Right cardiac atrium (tissue), 5 donors: ENCODE measurements at regions not wholly inside any gene's neighbourhood (a gene's known extent, or its start where the extent isn't known, plus 50 kb on each side); places are given as distances from the start of the nearest gene placed in this dataset.

ENCODE experiments used
- ATAC-seq, 2 donors: fragments of 200-7000 bp; cut with Tn5 transposase; one replicate each; pipeline versions ENCODE4 v1.8.0 to v1.9.1; 2020; ENCODE audit warnings: moderate library complexity in 2 of 2, mild to moderate bottlenecking in 1 of 2
- DNase-seq, 3 donors: peaks; one replicate each; pipeline ENCODE4 v3.0.0-alpha.2; 2020
- H3K27ac ChIP-seq: one replicate; pipeline ENCODE4 v1.5.1; 2013; ENCODE audit warnings: mild to moderate bottlenecking, low read length, control low read depth, moderate library complexity
- H3K27me3 ChIP-seq: one replicate; pipeline ENCODE4 v1.6.1; 2013; ENCODE audit not compliant: control insufficient read depth, insufficient read depth
- H3K4me1 ChIP-seq: one replicate; pipeline ENCODE4 v1.6.1; 2013; ENCODE audit warnings: low read length; ENCODE audit not compliant: control insufficient read depth, insufficient read depth
- H3K4me3 ChIP-seq: one replicate; pipeline ENCODE4 v1.5.1; 2013; ENCODE audit warnings: low read length, control low read depth
- H3K9me3 ChIP-seq: one replicate; pipeline ENCODE4 v1.6.1; 2013; ENCODE audit warnings: low read length; ENCODE audit not compliant: control insufficient read depth
- WGBS: extraction: QIAGEN DNeasy Blood & Tissue Kit; methylation state at CpG from one replicate; pipeline ENCODE4 v1.1.7; 2013; 5-methylcytosine and 5-hydroxymethylcytosine counted together
- intact Hi-C, 4 donors: fragments of 100-400 bp; cut with DNase I; formaldehyde crosslinking; loops; one replicate each; pipeline versions ENCODE4 v1.11.0 to v1.14.0; 2022 to 2023
- donor health status: healthy with polysubstance abuse.
- donor health status: DM: no; HTN: yes; CAD: no.
- donor health status: DM: no; HTN: no; CAD: no.
- donor health status: DM: no; HTN: yes; CAD: no; lungs with severe emphysema.
- donor health status: DM: yes; HTN: yes; CAD: no.

DNA sequence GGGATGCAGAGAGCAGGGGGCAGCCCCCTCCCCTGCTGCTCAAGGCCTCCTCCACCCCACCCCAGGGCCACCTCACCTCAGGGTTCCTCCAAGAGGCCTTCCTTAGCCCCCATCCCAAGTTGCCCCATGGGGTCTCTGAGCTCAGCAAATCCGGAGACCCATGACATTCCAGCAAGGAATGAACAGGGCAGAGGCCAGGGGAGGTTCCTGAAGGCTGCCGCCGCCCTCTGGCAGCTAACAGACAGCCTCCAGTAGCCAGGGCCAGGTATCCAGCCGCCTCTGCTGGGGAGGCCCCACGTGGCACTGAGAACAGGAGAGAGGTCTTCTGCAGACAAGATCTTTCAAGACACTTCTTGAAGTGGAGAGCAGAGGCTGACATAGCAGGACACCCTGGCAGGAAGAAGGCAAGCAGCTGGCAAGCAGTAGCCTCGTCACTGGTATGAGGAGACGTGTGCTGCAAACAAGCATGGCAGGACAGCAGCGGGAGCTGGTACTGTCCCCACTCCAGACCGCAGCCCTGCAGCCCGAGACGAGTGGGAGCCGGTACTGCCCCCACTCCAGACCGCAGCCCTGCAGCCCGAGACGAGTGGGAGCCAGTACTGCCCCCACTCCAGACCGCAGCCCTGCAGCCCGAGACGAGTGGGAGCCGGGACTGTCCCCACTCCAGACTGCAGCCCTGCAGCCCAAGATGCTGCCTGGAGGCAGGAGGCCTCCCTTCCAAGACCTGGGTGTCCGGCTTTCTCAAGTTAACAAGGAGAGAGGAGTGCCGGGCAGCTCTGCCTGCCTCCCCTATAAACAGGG is 190.6 kb downstream of the IGLL1 start:
- H3K27me3 ChIP-seq: no peaks in the 10 kb centered on the region
- intact Hi-C loops: loop anchor here in 3 of 4 donors (5.0 to 10.0 kb wide), 6 partner anchors 75 to 435 kb away; no protein-coding TSS in a partner anchor
- no peak overlapping the region for H3K27ac ChIP-seq
- H3K4me3 ChIP-seq: no peak overlapping the region
- H3K4me1 ChIP-seq: no peaks in the 10 kb centered on the region
- ATAC-seq (no peak), DNase-seq (no peak)
- H3K9me3 ChIP-seq: no peaks in the 10 kb centered on the region
- 64% methylated on average over 21 of the region's 21 CpGs for WGBS

DNA sequence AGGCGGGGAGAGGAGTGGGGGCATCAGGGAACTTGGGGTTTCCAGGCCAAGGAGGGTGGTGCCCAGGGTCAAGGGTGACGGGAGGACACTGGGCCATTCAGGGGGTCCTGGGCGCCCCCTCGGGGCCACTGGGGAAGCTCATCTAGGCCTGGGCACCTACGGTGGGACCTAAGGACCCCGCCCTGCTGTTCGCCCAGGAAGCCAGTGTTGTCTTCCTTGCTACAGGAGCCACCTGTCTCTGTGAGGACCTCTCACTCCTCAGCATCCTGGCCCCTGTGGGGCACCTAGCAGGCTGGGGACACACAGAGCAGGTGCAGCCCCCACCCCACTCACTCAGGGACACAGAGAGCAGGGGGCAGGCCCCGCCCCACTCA is 191.6 kb downstream of the IGLL1 start:
- Histone ChIP-seq H3K4me1 (no peaks in the 10 kb centered on the region), H3K27ac (no peak overlapping the region), H3K27me3 (no peaks in the 10 kb centered on the region), H3K9me3 (no peaks in the 10 kb centered on the region), H3K4me3 (no peak overlapping the region)
- peak in 1 of 3 donors; percentile 36 for DNase-seq
- WGBS: 89% methylated on average over 8 of the region's 8 CpGs
- intact Hi-C loops: loop anchor here in 2 of 4 donors (5.0 to 10.0 kb wide), 5 partner anchors 74 to 434 kb away; no protein-coding TSS in a partner anchor
- ATAC-seq: no peak

DNA sequence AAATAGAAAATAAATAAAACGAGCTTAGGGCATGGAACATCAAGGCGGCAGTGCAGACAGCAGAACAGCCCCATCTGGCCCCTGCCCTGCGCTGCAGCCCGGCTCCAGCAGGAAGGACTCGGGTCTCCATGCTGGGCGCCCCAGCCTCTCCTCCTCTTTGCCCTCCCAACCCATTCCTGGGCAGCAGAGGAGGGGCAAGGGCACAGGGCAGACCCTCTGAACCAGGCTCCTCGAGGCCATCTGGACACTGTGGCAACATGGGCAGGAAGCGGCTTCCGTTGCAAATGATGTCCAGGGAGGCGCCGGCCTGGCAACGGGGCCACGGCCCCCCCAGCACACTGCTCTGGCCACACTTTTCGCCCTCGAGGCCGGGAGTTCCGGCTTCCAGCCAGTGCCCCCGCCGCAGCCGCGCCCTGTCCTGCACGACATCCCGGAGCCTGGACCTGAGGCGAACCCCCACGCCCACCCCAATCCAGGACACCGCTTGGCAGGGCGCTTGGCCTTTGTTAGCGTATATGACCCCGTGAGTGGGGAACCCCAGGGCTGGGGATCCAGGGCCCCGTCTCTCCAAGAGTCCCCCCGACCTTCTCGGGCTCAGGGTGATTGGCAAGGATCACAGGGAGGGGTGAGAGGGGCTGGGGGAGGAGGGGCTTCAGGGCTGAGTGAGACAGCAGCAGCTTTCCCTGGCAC is 192.1 kb downstream of the IGLL1 start:
- Histone ChIP-seq H3K4me3 (no peak overlapping the region), H3K27me3 (no peaks in the 10 kb centered on the region), H3K9me3 (no peaks in the 10 kb centered on the region), H3K4me1 (no peaks in the 10 kb centered on the region), H3K27ac (no peak overlapping the region)
- intact Hi-C loops: loop anchor here in 2 of 4 donors (5.0 to 10.0 kb wide), 5 partner anchors 73 to 433 kb away; no protein-coding TSS in a partner anchor
- DNase-seq: no peak
- ATAC-seq: no peak
- WGBS: 76% methylated on average over 32 of the region's 32 CpGs

DNA sequence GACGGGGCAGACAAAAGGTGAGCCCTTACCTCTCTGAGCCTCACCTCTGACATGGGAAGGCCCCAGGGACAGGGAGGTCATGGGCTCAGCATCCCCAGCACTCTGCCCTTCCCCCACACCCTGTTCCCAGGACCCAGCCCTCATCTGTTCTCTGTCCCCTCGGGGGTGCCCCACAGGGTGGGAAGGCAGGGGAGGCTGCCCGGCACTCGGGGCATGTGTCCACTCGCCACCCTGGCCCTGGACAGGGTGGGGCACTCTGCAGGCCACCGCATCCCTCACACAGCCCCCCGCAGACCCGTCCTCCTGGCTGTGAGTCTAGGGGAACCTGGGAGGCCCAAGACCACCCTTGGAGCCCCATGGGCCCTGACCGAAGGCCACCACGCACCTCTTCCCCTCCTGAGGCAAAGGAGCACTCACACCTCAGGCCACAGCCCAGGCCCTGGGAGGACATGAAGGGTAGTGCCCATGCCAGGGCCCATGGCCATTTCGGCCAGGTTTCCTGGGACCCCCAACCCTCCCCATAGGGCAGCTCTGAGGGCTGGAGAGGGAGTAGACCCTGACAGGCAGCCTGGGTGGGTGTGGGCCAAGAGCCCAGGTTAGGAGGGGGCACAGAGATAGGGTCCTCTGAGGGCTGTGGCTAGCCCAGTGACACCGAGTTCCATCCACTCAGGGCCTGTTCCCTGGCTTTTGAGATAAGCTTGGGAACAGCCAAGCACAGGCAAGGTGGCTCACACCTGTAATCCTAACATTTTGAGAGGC is 193.1 kb downstream of the IGLL1 start:
- no peak overlapping the region for H3K27ac ChIP-seq
- no peaks in the 10 kb centered on the region for H3K27me3 ChIP-seq
- H3K4me3 ChIP-seq: no peak overlapping the region
- H3K4me1 ChIP-seq: no peaks in the 10 kb centered on the region
- intact Hi-C loops: loop anchor here in 2 of 4 donors (5.0 to 10.0 kb wide), 5 partner anchors 72 to 432 kb away; no protein-coding TSS in a partner anchor
- no peak for DNase-seq
- no peaks in the 10 kb centered on the region for H3K9me3 ChIP-seq
- 95% methylated on average over 12 of the region's 12 CpGs for WGBS
- no peak for ATAC-seq

DNA sequence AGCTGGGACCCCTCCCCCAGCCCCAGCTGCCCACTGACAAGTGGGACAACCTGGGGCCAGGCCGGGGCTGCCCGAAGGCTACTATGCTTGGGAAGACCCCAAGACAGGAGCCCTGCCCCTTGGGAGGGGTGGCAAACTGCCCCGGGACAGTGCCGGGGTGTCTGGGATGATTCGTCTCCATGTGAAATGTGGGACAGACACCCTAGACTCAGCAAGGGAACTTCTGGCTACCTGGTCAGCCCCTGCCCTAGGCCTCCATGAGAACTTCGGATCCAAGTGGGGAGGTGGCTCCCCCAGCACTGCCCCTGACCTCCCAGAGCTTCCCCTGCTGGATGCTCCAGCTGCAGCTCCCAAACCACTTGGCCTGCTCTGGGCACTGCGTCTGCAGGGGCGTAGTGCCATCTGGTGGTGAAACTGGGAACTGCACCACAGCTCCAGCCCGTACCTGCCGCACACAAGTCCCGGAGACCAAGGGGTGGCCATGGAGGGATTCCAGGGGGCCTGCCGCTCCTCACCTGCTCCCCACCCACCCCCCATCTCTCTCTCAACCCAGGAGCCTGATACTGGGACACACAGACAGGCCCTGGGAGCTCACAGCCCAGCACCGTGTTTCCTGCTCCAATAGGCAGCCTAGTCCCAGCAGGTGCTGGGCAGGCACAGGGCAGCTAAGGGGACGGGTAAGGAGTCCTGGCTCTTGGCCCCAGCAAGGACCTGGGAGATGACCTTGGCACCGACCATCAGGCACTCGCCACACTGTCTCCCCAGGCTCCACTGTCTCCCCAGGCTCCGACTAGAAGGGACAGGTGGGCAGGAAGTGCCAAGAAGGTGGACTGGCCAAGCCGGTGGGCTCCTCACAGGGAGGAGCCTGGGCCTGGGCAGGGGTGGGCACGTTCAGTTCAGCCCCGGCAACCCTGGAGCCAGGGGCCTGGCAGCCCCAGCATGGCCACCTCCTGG is 194.1 kb downstream of the IGLL1 start:
- no peaks in the 10 kb centered on the region for H3K27me3 ChIP-seq
- no peak overlapping the region for H3K4me3 ChIP-seq
- H3K27ac ChIP-seq: no peak overlapping the region
- H3K4me1 ChIP-seq: no peaks in the 10 kb centered on the region
- intact Hi-C loops: loop anchor here in 2 of 4 donors (5.0 to 10.0 kb wide), 5 partner anchors 71 to 431 kb away; no protein-coding TSS in a partner anchor
- H3K9me3 ChIP-seq: no peaks in the 10 kb centered on the region
- DNase-seq (peak; percentile 79 to 93 (median 92)), ATAC-seq (peak; percentile 77 to 82)
- 34% methylated on average over 20 of the region's 20 CpGs for WGBS

DNA sequence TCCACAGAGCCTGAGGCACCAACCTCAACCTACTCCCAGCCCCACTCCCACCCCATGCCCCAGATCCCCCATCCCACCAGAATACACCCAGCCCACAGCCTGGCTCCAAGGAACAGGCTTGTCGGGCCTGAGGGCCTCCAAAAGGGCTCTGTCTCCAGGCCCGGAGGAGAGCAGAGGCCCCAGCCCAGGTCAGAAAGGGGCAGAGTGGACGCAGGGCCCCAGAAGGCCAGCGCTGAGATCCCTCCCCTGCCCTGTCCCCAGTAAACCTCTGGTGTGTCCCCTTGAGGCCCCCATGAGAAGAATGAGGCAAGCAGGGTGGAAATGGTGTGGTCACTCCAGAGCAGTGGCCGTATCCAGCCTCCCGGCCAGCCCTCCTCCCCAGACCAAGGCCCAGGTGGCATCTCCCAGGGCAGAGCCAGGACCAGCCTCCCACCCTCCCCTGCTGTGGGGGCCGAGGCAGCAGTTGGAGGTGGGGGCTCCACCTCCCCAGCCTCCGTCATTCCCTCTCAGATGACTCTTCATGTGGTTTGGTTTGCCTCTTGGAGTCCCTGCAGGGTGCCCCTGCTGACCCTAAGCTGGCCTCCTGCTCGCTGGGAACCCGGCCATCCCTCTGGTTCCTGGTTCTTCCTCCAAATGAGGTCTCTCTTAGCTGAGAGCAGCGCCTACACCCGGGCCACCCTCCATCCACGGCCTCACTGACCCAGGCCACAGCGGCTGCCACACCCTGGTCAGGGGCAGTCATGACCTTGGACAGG is 195.0 kb downstream of the IGLL1 start:
- no peaks in the 10 kb centered on the region for H3K27me3 ChIP-seq
- H3K4me3 ChIP-seq: no peak overlapping the region
- intact Hi-C loops: loop anchor here in 2 of 4 donors (5.0 to 10.0 kb wide), 5 partner anchors 70 to 430 kb away; no protein-coding TSS in a partner anchor
- no peaks in the 10 kb centered on the region for H3K4me1 ChIP-seq
- H3K9me3 ChIP-seq: no peaks in the 10 kb centered on the region
- H3K27ac ChIP-seq: no peak overlapping the region
- 80% methylated on average over 14 of the region's 14 CpGs for WGBS
- ATAC-seq (peak in 1 of 2 donors; percentile 10), DNase-seq (peak in 1 of 3 donors; percentile 56)

DNA sequence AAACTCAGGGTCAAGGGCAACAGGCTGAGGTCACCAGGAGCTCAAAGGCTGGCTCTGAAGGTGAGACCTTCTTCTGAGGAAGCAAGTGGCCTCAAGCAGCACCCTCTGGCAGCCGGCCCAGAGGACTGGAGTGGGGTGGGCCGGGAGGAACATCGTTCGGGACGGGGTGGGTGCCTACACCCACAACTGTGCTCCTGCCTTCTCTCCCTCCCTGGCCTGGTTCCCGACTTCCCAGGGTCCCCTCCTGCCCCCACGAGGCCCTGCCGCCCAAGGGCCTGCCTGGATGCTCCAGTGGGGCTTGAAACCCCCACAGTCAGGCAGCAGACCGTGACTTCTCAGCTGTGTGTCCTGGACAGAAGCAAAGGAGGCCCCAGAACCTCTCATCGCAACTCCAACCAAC is 195.7 kb downstream of the IGLL1 start:
- peak in 1 of 3 donors; percentile 74 for DNase-seq
- WGBS: 53% methylated on average over 10 of the region's 10 CpGs

DNA sequence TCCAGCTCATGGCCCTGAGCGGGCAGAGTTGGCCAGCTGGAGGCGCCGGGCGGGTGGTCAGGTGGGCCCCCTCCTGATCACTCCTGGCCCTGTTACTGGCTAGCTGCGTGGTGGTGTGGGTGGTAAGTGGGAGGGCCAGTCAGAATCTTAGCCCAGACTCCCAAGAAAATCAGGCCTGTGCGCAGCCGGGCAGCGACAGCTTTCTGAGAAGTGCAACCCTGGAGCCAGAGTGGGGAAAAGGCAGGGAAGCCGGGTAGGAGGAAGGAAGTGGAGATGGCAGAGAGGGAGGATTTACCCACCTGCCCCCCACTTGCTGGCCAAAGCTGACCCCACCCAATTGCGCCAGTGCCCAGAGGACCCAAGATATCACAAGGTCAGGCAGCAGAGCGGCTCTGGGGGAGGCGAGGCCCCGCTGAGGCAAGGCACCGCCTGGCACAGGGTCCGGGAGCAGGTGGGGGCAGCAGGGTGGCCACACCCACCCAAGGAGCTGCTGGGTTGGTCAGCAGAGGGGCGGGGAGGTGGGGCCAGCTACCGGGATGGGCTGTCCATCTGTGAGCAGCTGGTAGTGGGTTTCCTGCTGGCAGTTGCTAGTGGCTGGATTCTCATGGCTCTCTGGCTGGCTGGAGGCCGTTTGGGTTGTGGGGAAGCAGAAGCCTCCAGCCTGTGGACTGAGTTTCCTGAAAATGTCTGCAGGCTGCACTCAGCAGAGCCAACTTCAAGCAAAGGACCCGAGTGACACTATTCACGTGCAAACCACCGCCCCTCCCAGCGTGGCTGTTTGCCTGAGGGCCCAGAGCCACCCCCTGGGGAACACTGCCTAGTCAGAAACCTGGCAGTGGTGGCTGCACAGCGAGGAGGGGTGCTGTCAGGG is 196.4 kb downstream of the IGLL1 start:
- intact Hi-C loops: loop anchor here in 2 of 4 donors (10.0 kb wide), 3 partner anchors 69 to 429 kb away; no protein-coding TSS in a partner anchor
- H3K9me3 ChIP-seq: no peaks in the 10 kb centered on the region

More for the DNA sequence above, 195.7 kb downstream of the IGLL1 start:
- Histone ChIP-seq H3K4me3 (no peak overlapping the region), H3K9me3 (no peaks in the 10 kb centered on the region), H3K27ac (no peak overlapping the region), H3K27me3 (no peaks in the 10 kb centered on the region), H3K4me1 (no peaks in the 10 kb centered on the region)
- ATAC-seq: no peak
- intact Hi-C loops: loop anchor here in 2 of 4 donors (10.0 kb wide), 3 partner anchors 70 to 430 kb away; no protein-coding TSS in a partner anchor

More for the DNA sequence above, 196.4 kb downstream of the IGLL1 start:
- 41% methylated on average over 23 of the region's 23 CpGs for WGBS
- Histone ChIP-seq H3K4me1 (no peaks in the 10 kb centered on the region), H3K27me3 (no peaks in the 10 kb centered on the region), H3K4me3 (no peak overlapping the region), H3K27ac (no peak overlapping the region)
- peak in 1 of 2 donors; percentile 14 for ATAC-seq
- peak in 1 of 3 donors; percentile 69 for DNase-seq
